Prostate gland (tissue), 2 donors: ENCODE measurements at regions not wholly inside any gene's neighbourhood (a gene's known extent, or its start where the extent isn't known, plus 50 kb on each side); places are given as distances from the start of the nearest gene placed in this dataset.

Experiments used
- DNase-seq: peaks from one replicate; pipeline ENCODE4 v3.0.0-alpha.2; 2019; ENCODE audit warnings: low spot score
- H3K27ac ChIP-seq, 2 donors: fragments of 200-600 bp; sonication (generic); 2 replicates each; pipeline ENCODE4 v1.5.1; 2017 to 2019
- H3K27me3 ChIP-seq: fragments of 200-600 bp; sonication (generic); replicated peaks from 2 replicates; pipeline ENCODE4 v1.5.1; 2019; ENCODE audit not compliant: insufficient read depth
- H3K36me3 ChIP-seq, 2 donors: fragments of 200-600 bp; sonication (generic); 1 replicate in 1 of 2; 2 replicates in 1 of 2; pipeline versions ENCODE4 v1.5.1 to v1.8.1; 2017 to 2019
- H3K4me1 ChIP-seq: fragments of 200-600 bp; sonication (generic); replicated peaks from 2 replicates; pipeline ENCODE4 v1.5.1; 2019
- H3K4me3 ChIP-seq, 2 donors: fragments of 200-600 bp; sonication (generic); 2 replicates each; pipeline ENCODE4 v1.5.1; 2017 to 2019
- H3K9me3 ChIP-seq: fragments of 200-600 bp; sonication (generic); 2 replicates; pipeline ENCODE4 v1.5.1; 2017
- POLR2A ChIP-seq: fragments of 450-650 bp; IDR thresholded peaks from one replicate; pipeline ENCODE4 v1.6.1; 2016; ENCODE audit warnings: antibody characterized with exemption, mild to moderate bottlenecking
- POLR2AphosphoS5 ChIP-seq: sonication (generic); formaldehyde crosslinking; IDR thresholded peaks from one replicate; pipeline ENCODE4 v1.6.1; 2017; ENCODE audit warnings: antibody characterized with exemption
- WGBS: methylation state at CpG from one replicate; pipeline ENCODE4 v1.1.5; 2018; 5-methylcytosine and 5-hydroxymethylcytosine counted together
- intact Hi-C: fragments of 100-400 bp; cut with DNase I; formaldehyde crosslinking; loops from one replicate; pipeline ENCODE4 v1.14.2; 2022
- TF ChIP-seq, protein P1 (sequence below), 4 experiments: fragments of 200-600 bp in 2 of 4; fragments of 450-650 bp in 2 of 4; sonication (generic) in 2 of 4; IDR thresholded peaks; 1 replicate in 3 of 4; 2 replicates in 1 of 4; pipeline ENCODE4 v1.5.1; 2016 to 2019; ENCODE audit warnings: antibody characterized with exemption in 4 of 4, mild to moderate bottlenecking in 2 of 4, moderate library complexity in 2 of 4

DNA sequence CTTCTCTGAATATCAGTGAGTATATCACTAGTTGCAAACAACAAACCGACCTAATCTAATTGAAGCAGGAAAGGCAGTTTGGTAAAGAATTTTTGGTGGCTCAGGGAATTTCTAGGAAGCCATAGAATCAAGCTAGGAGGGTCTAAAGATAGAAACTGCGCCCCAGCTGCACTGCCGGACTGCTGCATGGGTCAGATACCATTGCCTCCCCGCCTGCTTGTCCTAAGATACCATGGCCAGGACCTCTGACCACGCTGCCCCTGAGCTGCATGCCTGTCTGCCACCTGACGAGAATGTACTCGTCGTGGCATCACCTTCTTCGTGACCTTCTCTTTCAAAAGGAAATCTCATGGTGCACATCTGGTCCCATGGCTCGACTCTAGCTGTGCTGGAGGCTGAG, 439.0 kb downstream of the ZSWIM6 start:
- H3K4me3 ChIP-seq = no peak overlapping the region
- no peak for TF ChIP-seq POLR2A
- TF ChIP-seq, protein P1, sequence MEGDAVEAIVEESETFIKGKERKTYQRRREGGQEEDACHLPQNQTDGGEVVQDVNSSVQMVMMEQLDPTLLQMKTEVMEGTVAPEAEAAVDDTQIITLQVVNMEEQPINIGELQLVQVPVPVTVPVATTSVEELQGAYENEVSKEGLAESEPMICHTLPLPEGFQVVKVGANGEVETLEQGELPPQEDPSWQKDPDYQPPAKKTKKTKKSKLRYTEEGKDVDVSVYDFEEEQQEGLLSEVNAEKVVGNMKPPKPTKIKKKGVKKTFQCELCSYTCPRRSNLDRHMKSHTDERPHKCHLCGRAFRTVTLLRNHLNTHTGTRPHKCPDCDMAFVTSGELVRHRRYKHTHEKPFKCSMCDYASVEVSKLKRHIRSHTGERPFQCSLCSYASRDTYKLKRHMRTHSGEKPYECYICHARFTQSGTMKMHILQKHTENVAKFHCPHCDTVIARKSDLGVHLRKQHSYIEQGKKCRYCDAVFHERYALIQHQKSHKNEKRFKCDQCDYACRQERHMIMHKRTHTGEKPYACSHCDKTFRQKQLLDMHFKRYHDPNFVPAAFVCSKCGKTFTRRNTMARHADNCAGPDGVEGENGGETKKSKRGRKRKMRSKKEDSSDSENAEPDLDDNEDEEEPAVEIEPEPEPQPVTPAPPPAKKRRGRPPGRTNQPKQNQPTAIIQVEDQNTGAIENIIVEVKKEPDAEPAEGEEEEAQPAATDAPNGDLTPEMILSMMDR (IDR thresholded peaks at IDR 0.05) = no peak
- no peak for TF ChIP-seq POLR2AphosphoS5
- H3K27me3 ChIP-seq = no peaks in the 10 kb centered on the region
- H3K9me3 ChIP-seq = no peaks in the 10 kb centered on the region
- H3K36me3 ChIP-seq = no peaks in the 10 kb centered on the region
- WGBS = 79% methylated on average over 10 of the region's 10 CpGs
- DNase-seq = no peak
- no peak overlapping the region for H3K27ac ChIP-seq
- intact Hi-C loops = no loop called here
- no peaks in the 10 kb centered on the region for H3K4me1 ChIP-seq

DNA sequence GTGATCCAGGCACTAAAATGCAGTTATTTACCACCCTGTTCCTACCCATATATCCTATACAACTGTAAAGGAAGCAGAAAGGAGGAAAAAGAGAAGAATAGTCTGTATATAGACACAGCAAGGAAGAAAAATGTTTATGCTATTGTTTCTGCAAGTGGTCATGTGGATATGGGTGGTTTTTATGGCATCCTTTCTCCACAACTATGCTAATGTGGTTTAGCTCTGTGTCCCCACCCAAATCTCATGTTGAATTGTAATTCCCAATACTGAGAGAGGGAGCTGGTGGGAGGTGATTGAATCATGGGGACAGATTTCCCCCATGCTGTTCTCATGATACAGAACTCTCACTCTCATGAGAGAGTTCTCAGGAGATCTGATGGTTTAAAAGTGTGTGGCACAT, 439.8 kb downstream of the ZSWIM6 start:
- no peak overlapping the region for H3K4me3 ChIP-seq
- no peaks in the 10 kb centered on the region for H3K4me1 ChIP-seq
- no peaks in the 10 kb centered on the region for H3K27me3 ChIP-seq
- H3K36me3 ChIP-seq = no peaks in the 10 kb centered on the region
- TF ChIP-seq POLR2A (no peak), POLR2AphosphoS5 (no peak)
- TF ChIP-seq, protein P1 (IDR thresholded peaks at IDR 0.05) = no peak
- intact Hi-C loops = no loop called here
- H3K9me3 ChIP-seq = no peaks in the 10 kb centered on the region
- no peak overlapping the region for H3K27ac ChIP-seq
- DNase-seq = no peak

DNA sequence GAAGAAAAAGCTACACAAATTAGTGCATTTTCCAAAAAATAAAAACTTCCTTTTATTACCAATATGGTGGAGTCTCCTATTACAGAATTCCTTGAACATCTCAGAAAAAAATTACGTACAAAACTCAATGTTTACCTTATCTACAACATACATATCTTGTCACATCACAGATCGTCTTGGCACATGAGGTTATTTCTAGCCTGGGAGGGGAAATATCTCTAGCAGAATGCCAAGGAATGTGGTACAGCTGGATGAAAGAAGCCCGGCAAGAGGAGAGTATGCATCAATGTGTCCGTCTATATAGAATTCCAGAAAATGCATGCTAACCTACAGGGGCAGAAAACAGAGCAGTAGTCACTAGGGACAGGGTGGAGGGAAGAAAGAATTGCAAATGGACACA, 443.8 kb downstream of the ZSWIM6 start:
- no peak overlapping the region for H3K27ac ChIP-seq
- TF ChIP-seq, protein P1 (IDR thresholded peaks at IDR 0.05) = no peak
- TF ChIP-seq POLR2AphosphoS5 (no peak), POLR2A (no peak)
- intact Hi-C loops = no loop called here
- no peaks in the 10 kb centered on the region for H3K9me3 ChIP-seq
- no peak for DNase-seq
- no peak overlapping the region for H3K4me3 ChIP-seq
- WGBS = 21% methylated on average over 4 of the region's 4 CpGs
- no peaks in the 10 kb centered on the region for H3K36me3 ChIP-seq
- no peaks in the 10 kb centered on the region for H3K27me3 ChIP-seq
- H3K4me1 ChIP-seq = no peaks in the 10 kb centered on the region

DNA sequence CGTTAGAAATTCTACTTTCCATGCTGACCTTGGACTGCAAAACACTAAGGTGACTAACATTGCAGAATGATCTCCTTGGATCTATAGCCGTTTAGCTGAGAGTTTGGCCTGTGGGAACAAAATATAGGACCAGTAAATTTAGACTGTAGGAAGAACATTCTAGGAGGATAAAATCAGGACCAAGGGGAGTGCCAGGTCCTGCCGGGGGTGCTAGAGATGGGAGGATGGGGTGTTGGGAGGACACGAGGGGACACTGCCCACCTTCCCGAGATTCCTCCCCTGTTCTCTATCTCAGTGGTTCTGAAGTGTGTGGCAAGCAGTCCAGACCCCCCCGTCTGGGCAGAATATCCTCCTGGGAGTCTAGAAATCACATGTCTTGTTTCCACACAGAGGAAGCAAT, 445.2 kb downstream of the ZSWIM6 start:
- H3K36me3 ChIP-seq = no peaks in the 10 kb centered on the region
- H3K27ac ChIP-seq = no peak overlapping the region
- intact Hi-C loops = no loop called here
- WGBS = 71% methylated on average over 6 of the region's 6 CpGs
- no peaks in the 10 kb centered on the region for H3K4me1 ChIP-seq
- TF ChIP-seq, protein P1 (IDR thresholded peaks at IDR 0.05) = no peak
- TF ChIP-seq POLR2A (no peak), POLR2AphosphoS5 (no peak)
- no peak for DNase-seq
- no peaks in the 10 kb centered on the region for H3K27me3 ChIP-seq
- H3K4me3 ChIP-seq = no peak overlapping the region
- H3K9me3 ChIP-seq = no peaks in the 10 kb centered on the region

DNA sequence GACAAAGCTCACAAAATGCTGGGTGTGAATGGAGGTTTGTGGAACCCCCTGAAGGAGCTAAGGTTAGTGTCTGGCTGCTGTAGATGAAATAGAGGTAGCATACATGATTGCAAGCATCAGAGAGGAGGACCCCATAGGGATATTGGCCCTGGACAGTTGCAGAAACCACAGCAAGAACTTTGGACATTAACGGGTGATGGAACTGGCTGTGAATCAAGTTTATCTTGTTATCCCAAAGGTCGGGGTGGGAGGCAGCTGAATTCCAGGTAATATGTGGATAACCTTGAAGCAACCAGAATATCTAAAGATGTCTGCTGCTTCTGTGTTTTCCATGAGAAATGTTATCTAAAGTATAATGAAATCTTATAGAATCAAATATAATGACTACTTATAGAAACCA, 447.7 kb downstream of the ZSWIM6 start:
- Histone ChIP-seq H3K27ac (no peak overlapping the region), H3K4me3 (no peak overlapping the region), H3K27me3 (no peaks in the 10 kb centered on the region), H3K9me3 (no peaks in the 10 kb centered on the region), H3K36me3 (no peaks in the 10 kb centered on the region), H3K4me1 (no peaks in the 10 kb centered on the region)
- TF ChIP-seq, protein P1 (IDR thresholded peaks at IDR 0.05) = no peak
- no peak for TF ChIP-seq POLR2AphosphoS5
- intact Hi-C loops = no loop called here
- DNase-seq = no peak
- 62% methylated on average over 2 of the region's 2 CpGs for WGBS
